Ishikawa (cell line): ENCODE measurements at regions not wholly inside any gene's neighbourhood (a gene's known extent, or its start where the extent isn't known, plus 50 kb on each side); places are given as distances from the start of the nearest gene placed in this dataset.

Source experiments
- CEBPB ChIP-seq: IDR thresholded peaks from 2 replicates; pipeline ENCODE4 v1.6.1; 2012
- CREB1 ChIP-seq: IDR thresholded peaks from 2 replicates; pipeline ENCODE4 v1.6.1; 2012; ENCODE audit warnings: low read depth
- EGR1 ChIP-seq: IDR thresholded peaks from 2 replicates; pipeline ENCODE4 v1.6.1; 2012
- EP300 ChIP-seq: IDR thresholded peaks from 2 replicates; pipeline ENCODE4 v1.6.1; 2012; ENCODE audit warnings: borderline replicate concordance
- FOXM1 ChIP-seq: IDR thresholded peaks from 2 replicates; pipeline ENCODE4 v1.6.1; 2012; ENCODE audit warnings: low read depth, borderline replicate concordance
- NFIC ChIP-seq: IDR thresholded peaks from 2 replicates; pipeline ENCODE4 v1.6.1; 2012
- RAD21 ChIP-seq: IDR thresholded peaks from 2 replicates; pipeline ENCODE4 v1.6.1; 2012; ENCODE audit warnings: low read depth
- TAF1 ChIP-seq: IDR thresholded peaks from 2 replicates; pipeline ENCODE4 v1.6.1; 2012; ENCODE audit warnings: low read depth, mild to moderate bottlenecking
- TCF12 ChIP-seq: IDR thresholded peaks from 2 replicates; pipeline ENCODE4 v1.6.1; 2012; ENCODE audit warnings: low read depth
- TEAD4 ChIP-seq: IDR thresholded peaks from 2 replicates; pipeline ENCODE4 v1.6.1; 2012
- YY1 ChIP-seq: IDR thresholded peaks from 2 replicates; pipeline ENCODE4 v1.6.1; 2012; ENCODE audit warnings: low read depth
- ZBTB7A ChIP-seq: IDR thresholded peaks from 2 replicates; pipeline ENCODE4 v1.6.1; 2012; ENCODE audit warnings: low read depth
- TF ChIP-seq, protein P1 (sequence below): IDR thresholded peaks from 2 replicates; pipeline ENCODE4 v1.6.1; 2012
- TF ChIP-seq, protein P2 (sequence below): IDR thresholded peaks from 2 replicates; pipeline ENCODE4 v1.6.1; 2012
- TF ChIP-seq, protein P3 (sequence below): IDR thresholded peaks from 2 replicates; pipeline ENCODE4 v1.6.1; 2012; ENCODE audit warnings: low read depth, mild to moderate bottlenecking

DNA sequence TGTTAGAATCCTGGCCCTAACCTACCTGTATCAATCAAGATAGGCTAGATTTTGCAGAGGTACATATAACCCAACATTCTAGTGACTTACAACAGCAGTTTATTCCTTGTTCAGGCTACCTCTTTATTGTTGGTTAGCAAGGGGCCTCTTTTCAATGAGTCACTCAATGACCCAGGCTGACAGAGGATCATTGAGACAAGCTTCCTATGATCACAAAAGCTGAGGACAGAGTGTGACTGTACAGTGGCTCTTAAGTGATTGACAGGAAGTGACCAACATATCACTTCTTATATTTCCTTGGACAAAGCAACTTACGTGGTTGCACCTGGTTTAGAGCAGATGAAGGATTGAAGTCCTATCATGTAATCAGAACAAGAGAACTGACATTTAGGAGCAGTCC, 740.9 kb downstream of the FRK start:
- TF ChIP-seq TEAD4 (no peak), TAF1 (no peak), EGR1 (no peak), CREB1 (no peak), FOXM1 (no peak)
- TF ChIP-seq, protein P1, sequence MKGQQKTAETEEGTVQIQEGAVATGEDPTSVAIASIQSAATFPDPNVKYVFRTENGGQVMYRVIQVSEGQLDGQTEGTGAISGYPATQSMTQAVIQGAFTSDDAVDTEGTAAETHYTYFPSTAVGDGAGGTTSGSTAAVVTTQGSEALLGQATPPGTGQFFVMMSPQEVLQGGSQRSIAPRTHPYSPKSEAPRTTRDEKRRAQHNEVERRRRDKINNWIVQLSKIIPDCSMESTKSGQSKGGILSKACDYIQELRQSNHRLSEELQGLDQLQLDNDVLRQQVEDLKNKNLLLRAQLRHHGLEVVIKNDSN, result no peak

DNA sequence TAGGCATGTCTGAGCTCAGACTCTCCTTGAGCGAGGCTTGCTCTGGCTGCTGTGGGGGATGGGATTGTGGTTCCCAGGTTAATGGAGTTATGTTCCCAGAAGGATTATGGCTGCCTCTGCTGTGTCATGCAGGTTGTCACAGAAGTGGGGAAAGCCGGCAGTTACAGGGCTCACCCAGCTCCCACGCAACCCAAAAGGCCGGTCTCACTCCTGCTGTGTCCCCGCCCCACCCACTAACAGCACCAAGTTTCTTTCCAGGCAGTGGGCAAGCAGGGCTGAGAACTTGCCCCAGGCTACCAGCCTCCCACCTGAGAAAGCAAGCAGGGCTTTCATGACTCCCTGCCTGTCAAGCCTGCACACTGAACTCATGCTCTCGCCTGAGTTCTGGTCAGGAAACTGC, 750.5 kb downstream of the FRK start:
- TF ChIP-seq TEAD4, result no peak
- no peak for TF ChIP-seq CREB1
- TF ChIP-seq, protein P2, sequence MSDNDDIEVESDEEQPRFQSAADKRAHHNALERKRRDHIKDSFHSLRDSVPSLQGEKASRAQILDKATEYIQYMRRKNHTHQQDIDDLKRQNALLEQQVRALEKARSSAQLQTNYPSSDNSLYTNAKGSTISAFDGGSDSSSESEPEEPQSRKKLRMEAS, result no peak
- no peak for TF ChIP-seq CEBPB
- TF ChIP-seq, protein P1, result no peak
- no peak for TF ChIP-seq TAF1
- TF ChIP-seq NFIC, result no peak

DNA sequence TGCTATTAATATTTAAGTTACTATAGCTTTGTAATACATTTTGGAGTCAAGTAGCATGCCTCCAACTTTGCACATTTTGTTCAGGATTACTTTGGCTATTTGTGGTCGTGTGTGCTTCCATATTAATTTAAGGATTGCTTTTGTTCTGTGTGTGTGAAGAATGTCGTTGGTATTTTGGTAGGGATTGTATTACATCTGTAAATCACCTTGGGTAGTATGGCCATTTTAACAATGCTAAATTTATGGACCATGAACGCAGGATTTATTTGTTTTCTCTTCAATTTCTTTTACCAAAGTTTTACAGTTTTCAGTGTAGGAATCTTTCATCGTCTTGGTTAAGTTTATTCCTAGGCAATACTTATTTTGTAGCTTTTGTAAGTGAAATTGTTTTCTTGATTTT, 758.0 kb downstream of the FRK start:
- TF ChIP-seq TEAD4 (peak; percentile 50; the same call in 1 of the 2 replicates), CEBPB (no peak)

DNA sequence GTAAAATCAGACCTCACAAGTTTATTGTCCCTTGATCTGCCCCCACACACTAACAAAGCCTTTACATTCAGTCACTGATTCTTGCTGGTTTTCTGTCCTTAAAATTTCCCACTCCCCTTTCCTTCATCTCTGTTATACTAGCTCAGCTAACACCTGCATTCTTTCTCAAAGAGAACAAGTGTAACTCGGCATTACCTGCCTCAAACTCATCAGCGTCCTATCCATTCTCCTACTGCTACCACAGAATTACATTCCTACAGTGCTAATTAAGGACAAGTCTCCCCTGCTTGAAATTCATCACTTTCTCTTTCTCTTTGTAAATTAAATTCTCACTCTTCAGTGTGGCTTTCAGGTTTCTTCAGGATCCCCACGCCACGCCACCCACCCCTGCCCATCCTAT, 773.2 kb downstream of the FRK start:
- TF ChIP-seq EGR1 (no peak), YY1 (no peak), CEBPB (no peak), TEAD4 (no peak), RAD21 (no peak), ZBTB7A (no peak), NFIC (no peak), FOXM1 (no peak), TAF1 (no peak), TCF12 (no peak), CREB1 (no peak), EP300 (no peak)
- TF ChIP-seq, protein P1, result no peak
- TF ChIP-seq, protein P3, sequence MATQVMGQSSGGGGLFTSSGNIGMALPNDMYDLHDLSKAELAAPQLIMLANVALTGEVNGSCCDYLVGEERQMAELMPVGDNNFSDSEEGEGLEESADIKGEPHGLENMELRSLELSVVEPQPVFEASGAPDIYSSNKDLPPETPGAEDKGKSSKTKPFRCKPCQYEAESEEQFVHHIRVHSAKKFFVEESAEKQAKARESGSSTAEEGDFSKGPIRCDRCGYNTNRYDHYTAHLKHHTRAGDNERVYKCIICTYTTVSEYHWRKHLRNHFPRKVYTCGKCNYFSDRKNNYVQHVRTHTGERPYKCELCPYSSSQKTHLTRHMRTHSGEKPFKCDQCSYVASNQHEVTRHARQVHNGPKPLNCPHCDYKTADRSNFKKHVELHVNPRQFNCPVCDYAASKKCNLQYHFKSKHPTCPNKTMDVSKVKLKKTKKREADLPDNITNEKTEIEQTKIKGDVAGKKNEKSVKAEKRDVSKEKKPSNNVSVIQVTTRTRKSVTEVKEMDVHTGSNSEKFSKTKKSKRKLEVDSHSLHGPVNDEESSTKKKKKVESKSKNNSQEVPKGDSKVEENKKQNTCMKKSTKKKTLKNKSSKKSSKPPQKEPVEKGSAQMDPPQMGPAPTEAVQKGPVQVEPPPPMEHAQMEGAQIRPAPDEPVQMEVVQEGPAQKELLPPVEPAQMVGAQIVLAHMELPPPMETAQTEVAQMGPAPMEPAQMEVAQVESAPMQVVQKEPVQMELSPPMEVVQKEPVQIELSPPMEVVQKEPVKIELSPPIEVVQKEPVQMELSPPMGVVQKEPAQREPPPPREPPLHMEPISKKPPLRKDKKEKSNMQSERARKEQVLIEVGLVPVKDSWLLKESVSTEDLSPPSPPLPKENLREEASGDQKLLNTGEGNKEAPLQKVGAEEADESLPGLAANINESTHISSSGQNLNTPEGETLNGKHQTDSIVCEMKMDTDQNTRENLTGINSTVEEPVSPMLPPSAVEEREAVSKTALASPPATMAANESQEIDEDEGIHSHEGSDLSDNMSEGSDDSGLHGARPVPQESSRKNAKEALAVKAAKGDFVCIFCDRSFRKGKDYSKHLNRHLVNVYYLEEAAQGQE, result no peak
- TF ChIP-seq, protein P2, result no peak

DNA sequence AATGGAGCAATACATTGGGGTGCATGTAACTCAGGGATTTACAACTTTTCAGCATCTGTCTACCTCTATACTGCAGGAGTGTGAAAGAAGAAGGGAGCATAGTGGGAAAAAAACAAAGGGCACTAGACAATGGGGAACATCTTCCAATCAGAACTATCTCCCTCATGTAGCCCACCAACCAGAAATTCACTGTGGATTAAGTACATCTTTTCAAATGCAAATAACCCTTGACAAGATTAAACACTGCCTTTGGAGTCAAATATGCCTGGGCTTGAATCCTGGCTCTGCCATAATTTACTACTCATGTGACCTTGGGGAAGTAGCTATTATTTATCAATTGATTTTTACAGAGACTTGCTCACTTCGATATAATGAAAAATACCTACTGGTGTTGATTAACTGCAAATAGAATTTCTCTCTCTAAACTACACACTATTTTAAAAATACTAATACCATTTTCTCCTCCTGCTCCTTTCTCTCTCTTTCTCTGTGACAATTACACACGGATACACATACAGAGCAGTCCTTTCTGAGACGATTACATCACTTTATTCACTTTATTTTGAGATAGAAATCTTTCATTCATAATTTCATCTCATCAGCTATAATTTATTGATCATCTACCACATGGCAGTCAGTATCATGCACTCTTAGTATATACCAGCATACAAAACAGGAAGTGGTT, 783.7 kb downstream of the FRK start:
- TF ChIP-seq CREB1 (no peak), EGR1 (no peak), FOXM1 (no peak), NFIC (no peak)
- TF ChIP-seq, protein P3, result no peak

DNA sequence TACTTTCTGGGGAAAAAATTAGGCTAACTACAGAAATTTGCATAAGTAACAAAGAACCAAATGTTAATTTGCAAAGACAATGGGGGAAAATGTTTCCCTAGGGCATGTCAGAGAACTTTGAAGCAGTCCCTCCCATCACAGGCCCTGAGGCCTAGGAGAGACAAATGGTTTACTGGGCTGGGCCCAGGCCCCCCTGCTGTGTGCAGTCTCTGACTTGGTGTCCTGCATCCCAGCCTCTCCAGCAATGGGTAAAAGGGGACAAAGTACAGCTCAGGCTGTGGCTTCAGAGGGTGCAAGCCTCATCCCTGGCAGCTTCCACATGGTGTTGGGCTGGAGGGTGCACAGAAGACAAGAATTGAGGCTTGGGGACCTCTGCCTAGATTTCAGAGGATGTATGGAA, 788.4 kb downstream of the FRK start:
- TF ChIP-seq RAD21, result no peak
- no peak for TF ChIP-seq EGR1
- no peak for TF ChIP-seq EP300
- no peak for TF ChIP-seq FOXM1
- no peak for TF ChIP-seq CEBPB
- no peak for TF ChIP-seq TAF1
- TF ChIP-seq ZBTB7A, result no peak

DNA sequence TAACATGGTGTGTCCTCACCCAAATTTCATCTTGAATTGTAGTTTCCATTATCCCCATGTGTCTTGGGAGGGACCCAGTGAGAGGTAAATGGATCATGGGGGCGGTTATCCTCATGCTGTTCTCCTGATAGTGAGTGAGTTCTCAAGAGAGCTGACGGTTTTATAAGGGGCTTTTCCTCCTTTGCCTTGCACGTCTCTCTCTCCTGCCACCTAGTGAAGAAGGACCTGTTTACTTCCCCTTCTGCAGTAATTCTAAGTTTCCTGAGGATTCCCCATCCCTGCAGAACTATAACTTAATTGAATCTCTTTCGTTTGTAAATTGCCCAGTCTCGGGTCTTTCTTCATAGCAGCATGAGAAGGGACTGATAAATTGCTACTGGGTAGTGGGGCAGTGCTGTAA, 789.3 kb downstream of the FRK start:
- TF ChIP-seq, protein P3, result no peak
- TF ChIP-seq TCF12, result no peak
- no peak for TF ChIP-seq CEBPB
- TF ChIP-seq TAF1, result no peak
- no peak for TF ChIP-seq ZBTB7A
- no peak for TF ChIP-seq NFIC
- TF ChIP-seq EP300, result no peak
- TF ChIP-seq, protein P1, result no peak
- TF ChIP-seq YY1, result no peak
- no peak for TF ChIP-seq EGR1
- TF ChIP-seq RAD21, result no peak
- TF ChIP-seq TEAD4, result no peak
- TF ChIP-seq, protein P2, result no peak
- TF ChIP-seq CREB1, result no peak
- TF ChIP-seq FOXM1, result no peak
